Prostate gland (tissue), 2 donors: ENCODE measurements at regions not wholly inside any gene's neighbourhood (a gene's known extent, or its start where the extent isn't known, plus 50 kb on each side); places are given as distances from the start of the nearest gene placed in this dataset.

Source experiments
- POLR2AphosphoS5 ChIP-seq: sonication (generic); formaldehyde crosslinking; IDR thresholded peaks from one replicate; pipeline ENCODE4 v1.6.1; 2017; ENCODE audit warnings: antibody characterized with exemption
- TF ChIP-seq, protein P1 (sequence below), 4 experiments: fragments of 200-600 bp in 2 of 4; fragments of 450-650 bp in 2 of 4; sonication (generic) in 2 of 4; IDR thresholded peaks; 1 replicate in 3 of 4; 2 replicates in 1 of 4; pipeline ENCODE4 v1.5.1; 2016 to 2019; ENCODE audit warnings: antibody characterized with exemption in 4 of 4, mild to moderate bottlenecking in 2 of 4, moderate library complexity in 2 of 4

DNA sequence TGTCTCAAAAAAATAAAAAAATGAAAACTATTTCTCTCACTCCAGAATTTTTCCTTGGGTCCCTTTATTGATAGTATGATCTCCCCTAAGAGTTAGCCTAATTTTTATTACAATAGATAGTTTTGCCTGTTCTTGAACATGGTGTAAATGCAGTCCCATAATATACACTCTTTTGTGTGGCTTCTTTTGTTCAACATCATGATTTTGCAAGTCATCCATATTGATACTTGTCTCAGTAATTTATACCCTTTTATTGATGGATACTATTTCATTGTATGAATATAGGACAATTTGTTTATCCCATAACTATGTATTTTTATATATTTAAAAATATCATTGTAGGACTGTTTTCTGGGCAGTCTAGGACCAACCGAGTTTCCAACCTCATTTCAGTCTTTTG, 207.0 kb downstream of the UTP18 start:
- TF ChIP-seq, protein P1, sequence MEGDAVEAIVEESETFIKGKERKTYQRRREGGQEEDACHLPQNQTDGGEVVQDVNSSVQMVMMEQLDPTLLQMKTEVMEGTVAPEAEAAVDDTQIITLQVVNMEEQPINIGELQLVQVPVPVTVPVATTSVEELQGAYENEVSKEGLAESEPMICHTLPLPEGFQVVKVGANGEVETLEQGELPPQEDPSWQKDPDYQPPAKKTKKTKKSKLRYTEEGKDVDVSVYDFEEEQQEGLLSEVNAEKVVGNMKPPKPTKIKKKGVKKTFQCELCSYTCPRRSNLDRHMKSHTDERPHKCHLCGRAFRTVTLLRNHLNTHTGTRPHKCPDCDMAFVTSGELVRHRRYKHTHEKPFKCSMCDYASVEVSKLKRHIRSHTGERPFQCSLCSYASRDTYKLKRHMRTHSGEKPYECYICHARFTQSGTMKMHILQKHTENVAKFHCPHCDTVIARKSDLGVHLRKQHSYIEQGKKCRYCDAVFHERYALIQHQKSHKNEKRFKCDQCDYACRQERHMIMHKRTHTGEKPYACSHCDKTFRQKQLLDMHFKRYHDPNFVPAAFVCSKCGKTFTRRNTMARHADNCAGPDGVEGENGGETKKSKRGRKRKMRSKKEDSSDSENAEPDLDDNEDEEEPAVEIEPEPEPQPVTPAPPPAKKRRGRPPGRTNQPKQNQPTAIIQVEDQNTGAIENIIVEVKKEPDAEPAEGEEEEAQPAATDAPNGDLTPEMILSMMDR (IDR thresholded peaks at IDR 0.05), result no peak
- TF ChIP-seq POLR2AphosphoS5, result no peak
